CD4-positive, alpha-beta memory T cell (primary cell): ENCODE measurements at regions not wholly inside any gene's neighbourhood (a gene's known extent, or its start where the extent isn't known, plus 50 kb on each side); places are given as distances from the start of the nearest gene placed in this dataset.

Experiments
- CTCF ChIA-PET: fragments of 350-600 bp; sonication (Branson Sonifier 250); formaldehyde crosslinking; loops from one replicate; lab custom pipeline; 2021; ENCODE audit warnings: inconsistent platforms; ENCODE audit not compliant: partially characterized antibody; lab: Charles Lee
- POLR2A ChIA-PET: fragments of 350-600 bp; sonication (Branson Sonifier 250); formaldehyde crosslinking; loops from one replicate; lab custom pipeline; 2021; ENCODE audit not compliant: partially characterized antibody; lab: Charles Lee
- DNase-seq, 5 donors: peaks; one replicate each; pipeline versions ENCODE4 v3.0.0 to v3.0.0-alpha.2; 2020 to 2022; ENCODE audit warnings: mixed read lengths in 1 of 5
- H3K27ac ChIP-seq: one replicate; pipeline ENCODE4 v1.7.0; 2013; ENCODE audit warnings: low read depth, low read length
- H3K27me3 ChIP-seq: 2 replicates; pipeline ENCODE4 v1.7.0; 2013; ENCODE audit warnings: mild to moderate bottlenecking, low read length, moderate library complexity; ENCODE audit not compliant: insufficient read depth
- H3K36me3 ChIP-seq: 2 replicates; pipeline ENCODE4 v1.7.0; 2013; ENCODE audit warnings: mild to moderate bottlenecking, low read length, moderate library complexity; ENCODE audit not compliant: insufficient read depth
- H3K4me1 ChIP-seq: 2 replicates; pipeline ENCODE4 v1.7.0; 2013; ENCODE audit warnings: mild to moderate bottlenecking, low read length, moderate library complexity; ENCODE audit not compliant: insufficient read depth
- H3K4me3 ChIP-seq, 2 donors: one replicate each; pipeline ENCODE4 v1.7.0; 2013; ENCODE audit warnings: low read length in 2 of 2, mild to moderate bottlenecking in 1 of 2
- H3K9me3 ChIP-seq, 2 donors: one replicate each; pipeline ENCODE4 v1.7.0; 2013; ENCODE audit warnings: low read length in 2 of 2, control low read depth in 1 of 2; ENCODE audit not compliant: control insufficient read depth in 1 of 2
- H3K27ac Mint-ChIP-seq, 7 donors: one replicate each; pipeline ENCODE4 v1.8.0; 2020 to 2021; ENCODE audit warnings: mixed read lengths in 7 of 7, mild to moderate bottlenecking in 6 of 7, inconsistent platforms in 3 of 7, moderate library complexity in 3 of 7
- H3K27me3 Mint-ChIP-seq, 2 donors: one replicate each; pipeline ENCODE4 v1.8.0; 2020 to 2021; ENCODE audit warnings: mixed read lengths in 2 of 2
- H3K36me3 Mint-ChIP-seq, 2 donors: one replicate each; pipeline ENCODE4 v1.8.0; 2020 to 2021; ENCODE audit warnings: mixed read lengths in 2 of 2, inconsistent platforms in 1 of 2, mild to moderate bottlenecking in 1 of 2
- H3K4me1 Mint-ChIP-seq, 4 donors: one replicate each; pipeline ENCODE4 v1.8.0; 2020 to 2021; ENCODE audit warnings: mixed read lengths in 4 of 4, mild to moderate bottlenecking in 1 of 4
- H3K4me3 Mint-ChIP-seq, 8 donors: one replicate each; pipeline ENCODE4 v1.8.0; 2020 to 2021; ENCODE audit warnings: mixed read lengths in 8 of 8, mild to moderate bottlenecking in 7 of 8, moderate library complexity in 6 of 8, inconsistent platforms in 3 of 8
- H3K9me3 Mint-ChIP-seq, 8 donors: one replicate each; pipeline ENCODE4 v1.8.0; 2020 to 2021; ENCODE audit warnings: mixed read lengths in 8 of 8, mild to moderate bottlenecking in 5 of 8, inconsistent platforms in 3 of 8, moderate library complexity in 1 of 8
- intact Hi-C: fragments of 100-400 bp; cut with micrococcal nuclease; formaldehyde crosslinking; loops from one replicate; pipeline ENCODE4 v1.15.1; 2023

- Histone ChIP-seq H3K36me3 (no peaks in the 10 kb centered on the region), H3K27ac (no peak overlapping the region), H3K27me3 (no peaks in the 10 kb centered on the region), H3K9me3 (no peaks in the 10 kb centered on the region), H3K4me1 (no peaks in the 10 kb centered on the region), H3K4me3 (no peak overlapping the region)
- Mint-ChIP-seq H3K27me3 (peaks cover 0 to 3% of the 10 kb centered on the region in 2 donors), H3K27ac (no peak overlapping the region), H3K9me3 (peaks cover 0 to 9% (median 1%) of the 10 kb centered on the region in 8 donors), H3K36me3 (no peaks in the 10 kb centered on the region), H3K4me3 (no peak overlapping the region), H3K4me1 (no peaks in the 10 kb centered on the region)
- CTCF ChIA-PET, result no interaction called here
- DNase-seq, result no peak
- intact Hi-C loops, result no loop called here
- POLR2A ChIA-PET, result no interaction called here
Measured at GRCh38 chr18:55147791-55148190, 188.5 kb upstream of the CCDC68 start.

- H3K9me3 ChIP-seq, result no peaks in the 10 kb centered on the region
- peaks cover 0 to 10% (median 1%) of the 10 kb centered on the region in 8 donors for H3K9me3 Mint-ChIP-seq
- H3K4me3 ChIP-seq, result no peak overlapping the region
- intact Hi-C loops, result no loop called here
- no peaks in the 10 kb centered on the region for H3K36me3 ChIP-seq
- DNase-seq, result no peak
- H3K4me1 Mint-ChIP-seq, result no peaks in the 10 kb centered on the region
- H3K27me3 Mint-ChIP-seq, result peaks cover 0 to 5% of the 10 kb centered on the region in 2 donors
- no peaks in the 10 kb centered on the region for H3K36me3 Mint-ChIP-seq
- ChIA-PET POLR2A (no interaction called here), CTCF (no interaction called here)
- no peak overlapping the region for H3K27ac Mint-ChIP-seq
- no peak overlapping the region for H3K4me3 Mint-ChIP-seq
- no peak overlapping the region for H3K27ac ChIP-seq
- H3K4me1 ChIP-seq, result no peaks in the 10 kb centered on the region
- H3K27me3 ChIP-seq, result no peaks in the 10 kb centered on the region
Measured at GRCh38 chr18:55144193-55144930, 185.1 kb upstream of the CCDC68 start.

GRCh38 chr18:55142410-55142809, 183.1 kb upstream of the CCDC68 start:
- no peaks in the 10 kb centered on the region for H3K36me3 Mint-ChIP-seq
- Histone ChIP-seq H3K36me3 (no peaks in the 10 kb centered on the region), H3K27ac (no peak overlapping the region), H3K4me3 (no peak overlapping the region), H3K4me1 (no peaks in the 10 kb centered on the region), H3K27me3 (no peaks in the 10 kb centered on the region), H3K9me3 (no peaks in the 10 kb centered on the region)
- peaks cover 0 to 2% of the 10 kb centered on the region in 2 donors for H3K27me3 Mint-ChIP-seq
- intact Hi-C loops, result no loop called here
- DNase-seq, result no peak
- no peaks in the 10 kb centered on the region for H3K4me1 Mint-ChIP-seq
- H3K9me3 Mint-ChIP-seq, result peaks cover 0 to 10% (median 0%) of the 10 kb centered on the region in 8 donors
- CTCF ChIA-PET, result no interaction called here
- no peak overlapping the region for H3K27ac Mint-ChIP-seq
- no peak overlapping the region for H3K4me3 Mint-ChIP-seq
- POLR2A ChIA-PET, result no interaction called here

GRCh38 chr18:55141318-55141717, 182.1 kb upstream of the CCDC68 start:
- no peak for DNase-seq
- Histone ChIP-seq H3K4me3 (no peak overlapping the region), H3K27me3 (no peaks in the 10 kb centered on the region), H3K27ac (no peak overlapping the region), H3K4me1 (no peaks in the 10 kb centered on the region), H3K9me3 (no peaks in the 10 kb centered on the region), H3K36me3 (no peaks in the 10 kb centered on the region)
- Mint-ChIP-seq H3K4me1 (no peaks in the 10 kb centered on the region), H3K36me3 (no peaks in the 10 kb centered on the region), H3K9me3 (peaks cover 0 to 10% (median 0%) of the 10 kb centered on the region in 8 donors), H3K4me3 (no peak overlapping the region), H3K27ac (no peak overlapping the region), H3K27me3 (peaks cover 0 to 2% of the 10 kb centered on the region in 2 donors)
- intact Hi-C loops, result no loop called here
- ChIA-PET POLR2A (no interaction called here), CTCF (no interaction called here)

- Mint-ChIP-seq H3K4me1 (no peaks in the 10 kb centered on the region), H3K27ac (no peak overlapping the region), H3K36me3 (no peaks in the 10 kb centered on the region), H3K4me3 (no peak overlapping the region), H3K9me3 (peaks cover 0 to 10% (median 0%) of the 10 kb centered on the region in 8 donors), H3K27me3 (peaks cover 0 to 2% of the 10 kb centered on the region in 2 donors)
- intact Hi-C loops, result no loop called here
- Histone ChIP-seq H3K9me3 (no peaks in the 10 kb centered on the region), H3K4me3 (no peak overlapping the region), H3K27me3 (no peaks in the 10 kb centered on the region), H3K27ac (no peak overlapping the region), H3K4me1 (no peaks in the 10 kb centered on the region), H3K36me3 (no peaks in the 10 kb centered on the region)
- DNase-seq, result no peak
- ChIA-PET CTCF (no interaction called here), POLR2A (no interaction called here)
Measured at GRCh38 chr18:55139836-55140235, 180.6 kb upstream of the CCDC68 start.

GRCh38 chr18:55139307-55139706, 180.0 kb upstream of the CCDC68 start:
- ChIA-PET POLR2A (no interaction called here), CTCF (no interaction called here)
- H3K4me3 ChIP-seq, result no peak overlapping the region
- no peaks in the 10 kb centered on the region for H3K36me3 Mint-ChIP-seq
- H3K4me1 ChIP-seq, result no peaks in the 10 kb centered on the region
- no peaks in the 10 kb centered on the region for H3K27me3 ChIP-seq
- no peaks in the 10 kb centered on the region for H3K4me1 Mint-ChIP-seq
- no peaks in the 10 kb centered on the region for H3K36me3 ChIP-seq
- no peak for DNase-seq
- intact Hi-C loops, result no loop called here
- no peak overlapping the region for H3K27ac Mint-ChIP-seq
- peaks cover 0 to 2% of the 10 kb centered on the region in 2 donors for H3K27me3 Mint-ChIP-seq
- H3K9me3 ChIP-seq, result no peaks in the 10 kb centered on the region
- no peak overlapping the region for H3K4me3 Mint-ChIP-seq
- no peak overlapping the region for H3K27ac ChIP-seq
- peaks cover 0 to 6% (median 0%) of the 10 kb centered on the region in 8 donors for H3K9me3 Mint-ChIP-seq

GRCh38 chr18:55138401-55138800, 179.1 kb upstream of the CCDC68 start:
- intact Hi-C loops, result no loop called here
- POLR2A ChIA-PET, result no interaction called here
- no peak for DNase-seq
- no peak overlapping the region for H3K4me3 Mint-ChIP-seq
- Histone ChIP-seq H3K27me3 (no peaks in the 10 kb centered on the region), H3K9me3 (no peaks in the 10 kb centered on the region), H3K36me3 (no peaks in the 10 kb centered on the region), H3K4me3 (no peak overlapping the region), H3K27ac (no peak overlapping the region), H3K4me1 (no peaks in the 10 kb centered on the region)
- CTCF ChIA-PET, result no interaction called here
- H3K27me3 Mint-ChIP-seq, result peaks cover 0 to 2% of the 10 kb centered on the region in 2 donors
- no peak overlapping the region for H3K27ac Mint-ChIP-seq
- no peaks in the 10 kb centered on the region for H3K36me3 Mint-ChIP-seq
- no peaks in the 10 kb centered on the region for H3K4me1 Mint-ChIP-seq
- H3K9me3 Mint-ChIP-seq, result peaks cover 0 to 9% (median 0%) of the 10 kb centered on the region in 8 donors
